GM23338 (cell line): ENCODE measurements at regions not wholly inside any gene's neighbourhood (a gene's known extent, or its start where the extent isn't known, plus 50 kb on each side); places are given as distances from the start of the nearest gene placed in this dataset.

Experiments used
- CREB1 ChIP-seq: fragments of 250-450 bp; sonication (Bioruptor Pico); IDR thresholded peaks from 2 replicates; pipeline ENCODE4 v1.5.0; 2020; ENCODE audit warnings: low read depth, mild to moderate bottlenecking, moderate library complexity
- EZH2 ChIP-seq: fragments of 200-600 bp; sonication (generic); IDR thresholded peaks from one replicate; pipeline ENCODE4 v1.8.0; 2017; ENCODE audit warnings: antibody characterized with exemption, mild to moderate bottlenecking, low read depth; ENCODE audit not compliant: unreplicated experiment
- EZH2phosphoT487 ChIP-seq: fragments of 200-600 bp; sonication (generic); IDR thresholded peaks from one replicate; pipeline ENCODE4 v1.8.1; 2018; ENCODE audit warnings: antibody characterized with exemption; ENCODE audit not compliant: unreplicated experiment
- JUNB ChIP-seq: IDR thresholded peaks from one replicate; pipeline ENCODE4 v1.6.1; 2016; ENCODE audit warnings: antibody characterized with exemption; ENCODE audit not compliant: unreplicated experiment
- POLR2AphosphoS5 ChIP-seq: IDR thresholded peaks from 2 replicates; pipeline ENCODE4 v1.6.1; 2016; ENCODE audit warnings: antibody characterized with exemption, low read depth
- ZNF114 ChIP-seq: fragments of 250-450 bp; sonication (Bioruptor Pico); IDR thresholded peaks from 2 replicates; pipeline ENCODE4 v1.5.0; 2020; ENCODE audit warnings: mild to moderate bottlenecking, moderate library complexity
- ZNF331 ChIP-seq: fragments of 250-450 bp; sonication (Bioruptor Pico); IDR thresholded peaks from 2 replicates; pipeline ENCODE4 v1.5.0; 2020; ENCODE audit warnings: low read depth, mild to moderate bottlenecking, moderate library complexity
- TF ChIP-seq, protein P1 (sequence below), 2 experiments: fragments of 200-600 bp in 1 of 2; sonication (generic) in 1 of 2; conservative IDR thresholded peaks; 2 replicates each; pipeline versions ENCODE4 v1.5.1 to v1.6.1; 2016 to 2017; ENCODE audit warnings: antibody characterized with exemption in 2 of 2, low read depth in 2 of 2, mild to moderate bottlenecking in 2 of 2, moderate library complexity in 1 of 2
- TF ChIP-seq, protein P2 (sequence below): IDR thresholded peaks from one replicate; pipeline ENCODE4 v1.6.1; 2018; ENCODE audit warnings: antibody characterized with exemption; ENCODE audit not compliant: unreplicated experiment
- TF ChIP-seq, protein P3 (sequence below): IDR thresholded peaks from 2 replicates; pipeline ENCODE4 v1.6.1; 2016; ENCODE audit warnings: antibody characterized with exemption

GRCh38 chr2:22483036-22483435, 901.9 kb upstream of the KLHL29 start:
- TF ChIP-seq POLR2AphosphoS5 (no peak), EZH2phosphoT487 (no peak), EZH2 (no peak), ZNF331 (no peak), ZNF114 (CRISPR knock-in tag) (no peak), JUNB (no peak), CREB1 (no peak)
- TF ChIP-seq, protein P1, sequence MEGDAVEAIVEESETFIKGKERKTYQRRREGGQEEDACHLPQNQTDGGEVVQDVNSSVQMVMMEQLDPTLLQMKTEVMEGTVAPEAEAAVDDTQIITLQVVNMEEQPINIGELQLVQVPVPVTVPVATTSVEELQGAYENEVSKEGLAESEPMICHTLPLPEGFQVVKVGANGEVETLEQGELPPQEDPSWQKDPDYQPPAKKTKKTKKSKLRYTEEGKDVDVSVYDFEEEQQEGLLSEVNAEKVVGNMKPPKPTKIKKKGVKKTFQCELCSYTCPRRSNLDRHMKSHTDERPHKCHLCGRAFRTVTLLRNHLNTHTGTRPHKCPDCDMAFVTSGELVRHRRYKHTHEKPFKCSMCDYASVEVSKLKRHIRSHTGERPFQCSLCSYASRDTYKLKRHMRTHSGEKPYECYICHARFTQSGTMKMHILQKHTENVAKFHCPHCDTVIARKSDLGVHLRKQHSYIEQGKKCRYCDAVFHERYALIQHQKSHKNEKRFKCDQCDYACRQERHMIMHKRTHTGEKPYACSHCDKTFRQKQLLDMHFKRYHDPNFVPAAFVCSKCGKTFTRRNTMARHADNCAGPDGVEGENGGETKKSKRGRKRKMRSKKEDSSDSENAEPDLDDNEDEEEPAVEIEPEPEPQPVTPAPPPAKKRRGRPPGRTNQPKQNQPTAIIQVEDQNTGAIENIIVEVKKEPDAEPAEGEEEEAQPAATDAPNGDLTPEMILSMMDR (conservative IDR thresholded peaks at IDR 0.05; ENCODE audit: low read depth in 2 of 2), result no peak
- TF ChIP-seq, protein P2, sequence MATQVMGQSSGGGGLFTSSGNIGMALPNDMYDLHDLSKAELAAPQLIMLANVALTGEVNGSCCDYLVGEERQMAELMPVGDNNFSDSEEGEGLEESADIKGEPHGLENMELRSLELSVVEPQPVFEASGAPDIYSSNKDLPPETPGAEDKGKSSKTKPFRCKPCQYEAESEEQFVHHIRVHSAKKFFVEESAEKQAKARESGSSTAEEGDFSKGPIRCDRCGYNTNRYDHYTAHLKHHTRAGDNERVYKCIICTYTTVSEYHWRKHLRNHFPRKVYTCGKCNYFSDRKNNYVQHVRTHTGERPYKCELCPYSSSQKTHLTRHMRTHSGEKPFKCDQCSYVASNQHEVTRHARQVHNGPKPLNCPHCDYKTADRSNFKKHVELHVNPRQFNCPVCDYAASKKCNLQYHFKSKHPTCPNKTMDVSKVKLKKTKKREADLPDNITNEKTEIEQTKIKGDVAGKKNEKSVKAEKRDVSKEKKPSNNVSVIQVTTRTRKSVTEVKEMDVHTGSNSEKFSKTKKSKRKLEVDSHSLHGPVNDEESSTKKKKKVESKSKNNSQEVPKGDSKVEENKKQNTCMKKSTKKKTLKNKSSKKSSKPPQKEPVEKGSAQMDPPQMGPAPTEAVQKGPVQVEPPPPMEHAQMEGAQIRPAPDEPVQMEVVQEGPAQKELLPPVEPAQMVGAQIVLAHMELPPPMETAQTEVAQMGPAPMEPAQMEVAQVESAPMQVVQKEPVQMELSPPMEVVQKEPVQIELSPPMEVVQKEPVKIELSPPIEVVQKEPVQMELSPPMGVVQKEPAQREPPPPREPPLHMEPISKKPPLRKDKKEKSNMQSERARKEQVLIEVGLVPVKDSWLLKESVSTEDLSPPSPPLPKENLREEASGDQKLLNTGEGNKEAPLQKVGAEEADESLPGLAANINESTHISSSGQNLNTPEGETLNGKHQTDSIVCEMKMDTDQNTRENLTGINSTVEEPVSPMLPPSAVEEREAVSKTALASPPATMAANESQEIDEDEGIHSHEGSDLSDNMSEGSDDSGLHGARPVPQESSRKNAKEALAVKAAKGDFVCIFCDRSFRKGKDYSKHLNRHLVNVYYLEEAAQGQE, result no peak
- TF ChIP-seq, protein P3, sequence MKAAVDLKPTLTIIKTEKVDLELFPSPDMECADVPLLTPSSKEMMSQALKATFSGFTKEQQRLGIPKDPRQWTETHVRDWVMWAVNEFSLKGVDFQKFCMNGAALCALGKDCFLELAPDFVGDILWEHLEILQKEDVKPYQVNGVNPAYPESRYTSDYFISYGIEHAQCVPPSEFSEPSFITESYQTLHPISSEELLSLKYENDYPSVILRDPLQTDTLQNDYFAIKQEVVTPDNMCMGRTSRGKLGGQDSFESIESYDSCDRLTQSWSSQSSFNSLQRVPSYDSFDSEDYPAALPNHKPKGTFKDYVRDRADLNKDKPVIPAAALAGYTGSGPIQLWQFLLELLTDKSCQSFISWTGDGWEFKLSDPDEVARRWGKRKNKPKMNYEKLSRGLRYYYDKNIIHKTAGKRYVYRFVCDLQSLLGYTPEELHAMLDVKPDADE, result no peak
